Mucosa of descending colon (tissue), 3 donors: ENCODE measurements at regions not wholly inside any gene's neighbourhood (a gene's known extent, or its start where the extent isn't known, plus 50 kb on each side); places are given as distances from the start of the nearest gene placed in this dataset.

Experiments used
- ATAC-seq: fragments of 200-7000 bp; cut with Tn5 transposase; one replicate; pipeline ENCODE4 v1.9.1; 2020; ENCODE audit warnings: mild to moderate bottlenecking, moderate library complexity
- DNase-seq, 3 donors: peaks; one replicate each; pipeline ENCODE4 v3.0.0-alpha.2; 2020
- H3K36me3 ChIP-seq: fragments of 200-600 bp; one replicate; pipeline ENCODE4 v1.8.0; 2021; ENCODE audit warnings: low read depth, mild to moderate bottlenecking
- H3K4me1 ChIP-seq: fragments of 200-600 bp; one replicate; pipeline ENCODE4 v1.8.0; 2021; ENCODE audit warnings: low read depth, mild to moderate bottlenecking
- H3K4me3 ChIP-seq: fragments of 200-600 bp; one replicate; pipeline ENCODE4 v1.8.0; 2021; ENCODE audit warnings: mild to moderate bottlenecking
- H3K9me3 ChIP-seq: fragments of 200-600 bp; one replicate; pipeline ENCODE4 v1.8.0; 2021; ENCODE audit warnings: mild to moderate bottlenecking
- CTCF ChIP-seq: fragments of 200-600 bp; IDR thresholded peaks from one replicate; pipeline ENCODE4 v1.8.0; 2022; ENCODE audit warnings: antibody characterized with exemption, mild to moderate bottlenecking
- intact Hi-C, 2 donors: fragments of 100-400 bp; cut with DNase I in 1 of 2; cut with micrococcal nuclease in 1 of 2; formaldehyde crosslinking; loops; one replicate each; pipeline versions ENCODE4 v1.11.0 to v1.11.1; 2022; cut with DNase I, micrococcal nuclease
- donor health status: DM: no; HTN: no; CAD: no; lungs with moderate emphysema.
- donor health status: DM: no; HTN: no; CAD: no.
- donor health status: DM: no; HTN: yes; CAD: no.

- H3K4me1 ChIP-seq = no peaks in the 10 kb centered on the region
- no peaks in the 10 kb centered on the region for H3K36me3 ChIP-seq
- DNase-seq (no peak), ATAC-seq (no peak)
- no peak for TF ChIP-seq CTCF
- H3K4me3 ChIP-seq = no peak overlapping the region
- intact Hi-C loops = no loop called here
- no peaks in the 10 kb centered on the region for H3K9me3 ChIP-seq
Measured at GRCh38 chr6:80566361-80566760, 459.9 kb downstream of the BCKDHB start.

GRCh38 chr6:80553071-80553740 is 446.7 kb downstream of the BCKDHB start:
- no peak overlapping the region for H3K4me3 ChIP-seq
- ATAC-seq (no peak), DNase-seq (no peak)
- no peaks in the 10 kb centered on the region for H3K36me3 ChIP-seq
- TF ChIP-seq CTCF = no peak
- no peaks in the 10 kb centered on the region for H3K9me3 ChIP-seq
- intact Hi-C loops = no loop called here
- H3K4me1 ChIP-seq = no peaks in the 10 kb centered on the region

- Histone ChIP-seq H3K4me1 (no peaks in the 10 kb centered on the region), H3K36me3 (no peaks in the 10 kb centered on the region), H3K9me3 (no peaks in the 10 kb centered on the region), H3K4me3 (no peak overlapping the region)
- no peak for DNase-seq
- no peak for TF ChIP-seq CTCF
- intact Hi-C loops = no loop called here
- ATAC-seq = no peak
Measured at GRCh38 chr6:80550748-80551147, 444.3 kb downstream of the BCKDHB start.

- Histone ChIP-seq H3K9me3 (no peaks in the 10 kb centered on the region), H3K4me3 (no peak overlapping the region), H3K36me3 (no peaks in the 10 kb centered on the region), H3K4me1 (no peaks in the 10 kb centered on the region)
- DNase-seq (no peak), ATAC-seq (no peak)
- intact Hi-C loops = no loop called here
- TF ChIP-seq CTCF = no peak
Measured at GRCh38 chr6:80550281-80550680, 443.8 kb downstream of the BCKDHB start.

GRCh38 chr6:80548532-80548931 is 442.1 kb downstream of the BCKDHB start:
- ATAC-seq = no peak
- intact Hi-C loops = no loop called here
- no peaks in the 10 kb centered on the region for H3K9me3 ChIP-seq

More at GRCh38 chr6:80548532-80548931, 442.1 kb downstream of the BCKDHB start:
- no peaks in the 10 kb centered on the region for H3K36me3 ChIP-seq
- H3K4me1 ChIP-seq = no peaks in the 10 kb centered on the region
- H3K4me3 ChIP-seq = no peak overlapping the region
- no peak for DNase-seq
- no peak for TF ChIP-seq CTCF
